Activated T-helper 1 cell treated with anti-CD3 and anti-CD28 coated beads, Interleukin-12 subunit alpha, Interleukin-12 subunit beta, Interleukin-2, Interleukin-4 antibody, amounts not matched to agents 30 ng/mL and 10 ng/mL and 1 ng/mL, durations not matched to agents 14 hours and 24 hours and 36 hours (primary cell): ENCODE measurements at regions not wholly inside any gene's neighbourhood (a gene's known extent, or its start where the extent isn't known, plus 50 kb on each side); places are given as distances from the start of the nearest gene placed in this dataset.
A peak's percentile ranks its signal among the peaks of the same experiment; 100 is the strongest.
"Not testable (repeated sequence)": the region's sequence is repeated elsewhere in the genome, so short reads cannot be mapped to it uniquely, and the experiment has no call there.

Experiments
- DNase-seq: peaks from one replicate; pipeline ENCODE4 v3.0.0; 2021; ENCODE audit warnings: low spot score
- H3K27ac Mint-ChIP-seq: one replicate; pipeline ENCODE4 v1.8.0; 2021; ENCODE audit warnings: mild to moderate bottlenecking, mixed read lengths
- H3K27me3 Mint-ChIP-seq: one replicate; pipeline ENCODE4 v1.8.0; 2022; ENCODE audit warnings: mild to moderate bottlenecking, moderate library complexity, mixed read lengths; ENCODE audit not compliant: insufficient read depth
- H3K36me3 Mint-ChIP-seq: one replicate; pipeline ENCODE4 v1.8.0; 2021; ENCODE audit warnings: low read depth, mixed read lengths
- H3K4me1 Mint-ChIP-seq: one replicate; pipeline ENCODE4 v1.8.0; 2021; ENCODE audit warnings: low read depth, mixed read lengths
- H3K4me3 Mint-ChIP-seq: one replicate; pipeline ENCODE4 v1.8.0; 2021; ENCODE audit warnings: mild to moderate bottlenecking, moderate library complexity, mixed read lengths
- H3K9me3 Mint-ChIP-seq: one replicate; pipeline ENCODE4 v1.8.0; 2021; ENCODE audit warnings: mixed read lengths
- intact Hi-C: fragments of 100-400 bp; cut with micrococcal nuclease; formaldehyde crosslinking; loops from one replicate; pipeline ENCODE4 v1.15.1; 2024

DNA sequence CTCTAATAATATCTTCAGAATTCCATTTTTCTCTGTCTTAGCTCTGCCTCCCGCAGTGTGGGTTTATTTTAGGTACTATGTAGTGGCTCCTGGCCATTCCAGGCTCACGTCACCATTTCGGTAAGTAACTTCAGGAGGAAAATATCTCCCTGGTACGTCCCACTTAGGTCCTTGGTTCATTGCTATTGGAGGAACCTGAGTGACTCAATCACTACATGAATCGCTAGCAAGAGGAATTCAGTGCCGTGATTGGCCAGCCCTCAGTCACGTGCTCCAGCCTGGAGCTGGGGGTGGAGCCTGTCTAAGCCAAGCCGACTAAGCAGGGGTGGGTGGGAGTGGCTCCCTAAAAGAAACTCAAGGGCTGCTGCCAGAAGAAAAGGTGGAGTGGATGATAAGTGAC lies 67.3 kb upstream of the E2F3 start:
- intact Hi-C loops = loop anchor here (2.0 kb wide), 1 partner anchor 66 kb away; the partner anchor contains the start of gene E2F3
- no peak overlapping the region for H3K27ac Mint-ChIP-seq
- DNase-seq = no peak
- peaks cover 12% of the 10 kb centered on the region for H3K9me3 Mint-ChIP-seq
- H3K36me3 Mint-ChIP-seq = peaks cover 4% of the 10 kb centered on the region
- peaks cover 35% of the 10 kb centered on the region for H3K4me1 Mint-ChIP-seq
- no peak overlapping the region for H3K4me3 Mint-ChIP-seq
- H3K27me3 Mint-ChIP-seq = peaks cover 5% of the 10 kb centered on the region

DNA sequence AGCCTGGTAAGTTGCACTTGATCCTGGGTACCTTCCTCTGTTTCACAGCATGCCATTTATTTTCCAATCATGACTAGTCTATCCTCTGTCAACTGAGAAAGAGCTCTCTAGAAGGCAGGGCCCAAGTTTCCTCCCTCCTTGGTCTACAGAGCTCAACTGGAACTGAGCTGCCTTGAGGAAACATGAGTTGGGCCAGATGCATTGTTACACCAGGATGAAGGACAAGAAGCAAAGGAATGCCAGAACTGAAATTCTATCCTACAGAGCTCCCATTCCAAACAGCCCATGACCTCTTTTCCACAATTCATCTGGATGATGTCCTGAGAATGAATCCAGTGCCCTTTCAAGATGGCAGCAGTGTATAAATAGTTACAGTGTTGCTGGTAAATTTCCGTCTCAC lies 66.7 kb upstream of the E2F3 start:
- peaks cover 4% of the 10 kb centered on the region for H3K27me3 Mint-ChIP-seq
- intact Hi-C loops = loop anchor here (1.0 to 2.0 kb wide), 2 partner anchors 15 to 66 kb away; partner anchors contain the start of gene E2F3
- peaks cover 35% of the 10 kb centered on the region for H3K4me1 Mint-ChIP-seq
- DNase-seq = no peak
- H3K36me3 Mint-ChIP-seq = peaks cover 4% of the 10 kb centered on the region
- no peak overlapping the region for H3K4me3 Mint-ChIP-seq
- H3K9me3 Mint-ChIP-seq = peaks cover 16% of the 10 kb centered on the region
- H3K27ac Mint-ChIP-seq = peak overlapping the region; percentile 11

DNA sequence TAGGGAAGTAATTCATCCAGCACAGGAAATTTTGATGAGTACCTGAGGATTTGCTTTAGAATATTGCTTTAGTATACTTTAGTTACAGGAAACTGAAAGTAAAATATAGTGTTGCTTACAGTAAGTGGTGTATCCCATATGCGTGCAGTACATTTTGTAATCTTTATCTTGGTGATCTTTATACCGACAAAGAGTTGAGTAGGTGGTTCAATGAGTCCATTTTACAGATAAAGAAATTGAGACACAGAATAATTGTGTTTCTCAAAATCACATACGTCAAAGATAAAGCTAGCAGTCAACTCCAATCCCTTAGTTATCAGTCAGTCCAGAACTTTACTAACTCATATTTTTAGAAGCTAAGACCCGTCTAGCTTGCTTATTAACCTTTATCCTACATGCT lies 65.8 kb upstream of the E2F3 start:
- DNase-seq = no peak

DNA sequence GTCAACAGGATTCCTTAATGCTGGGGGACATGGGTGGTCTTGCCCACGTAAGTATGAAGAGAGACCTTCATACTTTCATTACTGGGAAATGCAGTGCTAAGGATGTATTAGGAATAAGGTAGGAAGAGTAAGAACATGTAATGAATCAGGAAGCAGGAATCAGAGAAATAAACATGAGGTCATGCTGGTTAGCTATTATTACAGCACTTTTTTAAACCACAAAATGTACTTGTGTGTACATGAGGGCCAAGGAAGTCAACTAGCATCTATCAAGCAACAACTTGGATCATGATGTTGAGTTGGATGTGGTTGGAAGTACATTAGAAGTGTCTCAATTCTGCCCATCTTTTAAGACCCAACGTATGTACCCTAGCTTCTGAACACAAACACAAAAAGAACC lies 63.5 kb upstream of the E2F3 start:
- peaks cover 27% of the 10 kb centered on the region for H3K4me1 Mint-ChIP-seq
- no peak for DNase-seq
- no peak overlapping the region for H3K4me3 Mint-ChIP-seq
- H3K27ac Mint-ChIP-seq = no peak overlapping the region
- intact Hi-C loops = no loop called here
- H3K36me3 Mint-ChIP-seq = peaks cover 4% of the 10 kb centered on the region
- H3K9me3 Mint-ChIP-seq = peaks cover 12% of the 10 kb centered on the region
- H3K27me3 Mint-ChIP-seq = no peaks in the 10 kb centered on the region

More for the DNA sequence above, 65.8 kb upstream of the E2F3 start:
- intact Hi-C loops = loop anchor here (1.0 to 2.0 kb wide), 3 partner anchors 16 to 65 kb away; partner anchors contain the start of gene E2F3
- Mint-ChIP-seq H3K36me3 (peaks cover 4% of the 10 kb centered on the region), H3K4me3 (peak overlapping the region; percentile 58), H3K27me3 (peaks cover 4% of the 10 kb centered on the region), H3K27ac (peak overlapping the region; percentile 88), H3K9me3 (peaks cover 16% of the 10 kb centered on the region), H3K4me1 (peaks cover 35% of the 10 kb centered on the region)

DNA sequence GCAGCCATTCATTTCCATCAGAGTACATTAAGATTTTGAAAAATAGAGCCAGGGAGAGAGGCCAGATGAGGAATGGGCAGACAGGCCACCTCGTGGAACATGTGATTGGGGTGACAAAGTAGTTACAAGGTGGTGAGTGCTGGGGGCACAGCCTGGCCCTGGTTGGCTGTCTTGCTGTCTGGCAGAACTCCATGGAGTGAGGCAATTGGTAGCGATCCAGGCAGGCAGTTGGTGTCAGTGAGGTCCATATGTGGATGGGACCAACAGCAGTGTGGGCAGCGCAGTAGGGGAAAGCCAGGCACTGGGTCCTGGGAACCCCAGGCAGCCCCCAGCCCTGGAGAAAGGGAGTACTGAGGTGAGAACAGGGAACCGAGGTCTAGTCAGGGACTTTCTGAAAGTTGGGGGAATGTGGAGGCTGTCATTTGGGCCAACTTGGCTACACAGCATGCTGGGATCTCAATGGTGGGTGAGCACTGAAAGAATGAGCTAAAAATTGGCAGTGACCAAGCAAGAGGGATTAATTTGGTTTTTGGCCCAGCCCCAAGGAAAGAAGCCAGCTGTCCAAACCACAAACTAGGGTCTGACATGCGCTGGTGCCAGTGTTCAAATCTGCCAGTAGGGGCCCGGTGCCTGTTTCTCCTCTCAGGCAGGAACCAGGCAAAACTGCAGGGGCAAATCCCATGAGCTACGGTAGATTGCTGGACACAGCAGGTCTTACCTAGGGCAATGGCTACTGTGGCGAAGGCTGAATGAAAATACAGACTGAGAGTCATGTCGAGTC lies 61.4 kb upstream of the E2F3 start:
- H3K4me3 Mint-ChIP-seq = no peak overlapping the region
- intact Hi-C loops = no loop called here
- H3K27me3 Mint-ChIP-seq = no peaks in the 10 kb centered on the region
- H3K27ac Mint-ChIP-seq = no peak overlapping the region
- H3K36me3 Mint-ChIP-seq = peaks cover 5% of the 10 kb centered on the region
- DNase-seq = no peak
- H3K4me1 Mint-ChIP-seq = peaks cover 34% of the 10 kb centered on the region
- peaks cover 7% of the 10 kb centered on the region for H3K9me3 Mint-ChIP-seq

DNA sequence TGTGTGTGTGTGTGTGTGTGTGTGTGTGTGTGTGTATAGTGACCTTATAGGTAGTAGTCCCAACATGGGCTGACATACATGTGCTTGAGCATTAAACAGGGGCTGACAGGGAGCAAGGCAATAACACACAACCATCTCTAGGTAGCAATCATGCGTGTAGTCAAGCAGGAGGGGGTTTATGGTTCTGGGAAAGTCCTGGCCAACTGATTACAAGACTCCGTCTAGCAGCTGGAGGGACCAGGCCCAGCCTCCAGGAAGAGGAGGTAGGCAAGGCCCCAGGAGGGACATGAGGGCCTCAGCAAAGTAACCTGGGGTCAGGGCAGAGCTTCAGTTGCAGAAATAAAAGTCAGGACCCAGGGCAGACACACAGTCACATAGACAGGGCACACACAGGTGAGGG lies 60.6 kb upstream of the E2F3 start:
- intact Hi-C loops = no loop called here
- peaks cover 4% of the 10 kb centered on the region for H3K9me3 Mint-ChIP-seq
- H3K4me1 Mint-ChIP-seq = peaks cover 26% of the 10 kb centered on the region
- DNase-seq = no peak
- no peak overlapping the region for H3K4me3 Mint-ChIP-seq
- peaks cover 3% of the 10 kb centered on the region for H3K36me3 Mint-ChIP-seq
- no peak overlapping the region for H3K27ac Mint-ChIP-seq
- H3K27me3 Mint-ChIP-seq = no peaks in the 10 kb centered on the region

DNA sequence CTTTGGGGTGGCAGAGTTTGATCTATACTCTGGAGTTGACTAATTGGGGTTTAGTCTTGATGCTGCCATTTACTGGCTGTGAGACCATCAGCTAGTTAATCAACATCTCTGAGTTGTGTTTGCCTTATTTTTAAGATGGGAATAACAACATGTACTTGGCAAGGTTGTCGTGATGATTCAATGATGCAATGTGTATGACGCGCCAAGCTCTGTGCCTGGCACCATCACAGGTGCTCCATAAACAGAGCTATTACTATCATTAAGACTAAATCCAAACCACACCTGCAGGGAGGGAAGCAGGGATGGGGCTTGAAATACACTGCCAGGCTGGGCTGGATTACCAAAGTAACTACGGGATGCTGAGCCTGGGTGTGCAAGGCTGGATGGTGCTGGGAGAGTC lies 60.1 kb upstream of the E2F3 start:
- Mint-ChIP-seq H3K9me3 (peaks cover 4% of the 10 kb centered on the region), H3K4me3 (no peak overlapping the region), H3K27ac (no peak overlapping the region), H3K36me3 (peaks cover 3% of the 10 kb centered on the region), H3K27me3 (no peaks in the 10 kb centered on the region), H3K4me1 (peaks cover 22% of the 10 kb centered on the region)
- intact Hi-C loops = no loop called here
- DNase-seq = no peak

DNA sequence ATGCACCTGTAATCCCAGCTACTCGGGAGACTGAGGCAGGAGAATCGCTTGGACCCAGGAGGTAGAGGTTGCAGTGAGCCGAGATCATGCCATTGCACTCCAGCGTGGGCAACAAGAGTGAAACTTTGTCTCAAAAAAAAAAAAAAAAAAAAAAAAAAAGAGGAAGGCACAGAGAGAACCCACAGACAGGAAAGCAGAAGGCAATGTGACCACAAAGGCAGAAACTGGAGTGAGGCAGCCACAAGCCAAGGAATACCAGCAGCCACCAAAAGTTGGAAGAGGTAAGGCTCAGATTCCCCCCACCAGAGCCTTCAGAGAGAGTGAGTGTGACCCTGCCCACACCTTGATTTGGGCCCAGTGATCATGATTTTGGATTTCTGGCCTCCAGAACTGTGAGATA lies 54.7 kb upstream of the E2F3 start:
- H3K9me3 Mint-ChIP-seq, H3K27ac Mint-ChIP-seq, H3K4me3 Mint-ChIP-seq, H3K36me3 Mint-ChIP-seq, DNase-seq, H3K27me3 Mint-ChIP-seq, intact Hi-C loops: not testable (repeated sequence)
- H3K4me1 Mint-ChIP-seq = peaks cover 23% of the 10 kb centered on the region

DNA sequence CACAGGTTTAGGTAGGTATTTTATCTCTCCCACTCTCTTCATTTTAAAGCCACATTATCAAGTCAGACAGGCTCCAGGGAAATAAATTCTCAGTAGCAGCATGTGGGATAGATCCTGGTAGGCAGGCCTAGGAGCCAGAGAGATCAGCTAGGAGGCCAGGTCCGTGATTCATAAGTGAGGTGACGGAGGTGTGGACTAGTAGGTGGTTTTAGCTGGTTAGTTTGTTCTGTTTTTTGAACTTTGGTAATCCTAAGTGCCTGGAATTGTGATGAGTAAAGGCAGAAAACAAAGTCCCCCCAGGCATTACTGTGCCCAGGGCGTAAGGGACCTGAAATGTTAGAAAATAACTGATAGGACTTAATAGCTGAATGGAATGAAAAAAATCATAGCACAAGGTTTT lies 53.6 kb upstream of the E2F3 start:
- no peak overlapping the region for H3K4me3 Mint-ChIP-seq
- intact Hi-C loops = no loop called here
- DNase-seq = no peak
- no peak overlapping the region for H3K27ac Mint-ChIP-seq
- H3K4me1 Mint-ChIP-seq = peaks cover 23% of the 10 kb centered on the region
- H3K36me3 Mint-ChIP-seq = peaks cover 6% of the 10 kb centered on the region
- H3K27me3 Mint-ChIP-seq = peaks cover 2% of the 10 kb centered on the region
- peaks cover 3% of the 10 kb centered on the region for H3K9me3 Mint-ChIP-seq

DNA sequence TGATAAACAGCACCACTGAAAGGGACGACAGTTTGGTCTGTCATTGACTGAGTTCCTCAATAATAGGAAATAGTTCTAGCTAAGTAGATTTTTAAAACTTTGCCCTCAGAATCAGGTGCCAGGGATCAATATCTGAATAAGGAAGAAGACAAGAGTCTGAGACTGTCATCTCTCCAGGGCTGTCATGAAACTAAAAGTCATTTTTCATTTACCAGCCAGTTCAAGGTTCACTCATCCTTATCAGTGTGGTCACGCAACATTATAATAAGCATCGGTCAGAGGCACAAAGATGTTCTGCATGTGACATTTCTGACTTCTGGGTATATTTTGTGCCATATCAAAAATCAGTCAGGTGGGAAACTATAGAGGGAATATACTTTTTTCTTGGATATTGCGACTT lies 52.5 kb upstream of the E2F3 start:
- DNase-seq = no peak
- peaks cover 2% of the 10 kb centered on the region for H3K27me3 Mint-ChIP-seq
- intact Hi-C loops = no loop called here
- H3K9me3 Mint-ChIP-seq = peaks cover 3% of the 10 kb centered on the region
- no peak overlapping the region for H3K27ac Mint-ChIP-seq
- no peak overlapping the region for H3K4me3 Mint-ChIP-seq
- H3K4me1 Mint-ChIP-seq = peaks cover 25% of the 10 kb centered on the region
- H3K36me3 Mint-ChIP-seq = peaks cover 7% of the 10 kb centered on the region

DNA sequence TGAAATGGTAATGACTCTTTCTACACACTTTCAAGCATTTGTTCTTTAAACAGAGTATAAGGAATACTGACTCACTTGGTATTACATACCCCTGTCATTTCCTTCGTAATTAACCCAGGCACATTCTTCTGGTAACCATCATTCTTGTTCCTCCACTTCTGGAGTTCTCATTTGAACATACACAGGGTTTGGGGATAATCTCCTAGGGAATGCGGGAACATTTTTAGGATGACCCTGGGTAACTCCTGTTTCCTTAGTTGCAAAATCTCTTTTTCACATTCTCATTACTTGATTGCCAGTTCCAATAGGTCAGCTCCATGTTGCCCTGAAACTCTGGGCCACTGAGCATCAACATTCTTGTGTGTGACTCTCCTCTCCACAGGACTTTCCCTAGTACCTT lies 51.5 kb upstream of the E2F3 start:
- no peak overlapping the region for H3K4me3 Mint-ChIP-seq
- no peak for DNase-seq
- intact Hi-C loops = no loop called here
- peaks cover 2% of the 10 kb centered on the region for H3K27me3 Mint-ChIP-seq
- H3K27ac Mint-ChIP-seq = no peak overlapping the region
- peaks cover 7% of the 10 kb centered on the region for H3K9me3 Mint-ChIP-seq
- peaks cover 8% of the 10 kb centered on the region for H3K36me3 Mint-ChIP-seq
- peaks cover 15% of the 10 kb centered on the region for H3K4me1 Mint-ChIP-seq

DNA sequence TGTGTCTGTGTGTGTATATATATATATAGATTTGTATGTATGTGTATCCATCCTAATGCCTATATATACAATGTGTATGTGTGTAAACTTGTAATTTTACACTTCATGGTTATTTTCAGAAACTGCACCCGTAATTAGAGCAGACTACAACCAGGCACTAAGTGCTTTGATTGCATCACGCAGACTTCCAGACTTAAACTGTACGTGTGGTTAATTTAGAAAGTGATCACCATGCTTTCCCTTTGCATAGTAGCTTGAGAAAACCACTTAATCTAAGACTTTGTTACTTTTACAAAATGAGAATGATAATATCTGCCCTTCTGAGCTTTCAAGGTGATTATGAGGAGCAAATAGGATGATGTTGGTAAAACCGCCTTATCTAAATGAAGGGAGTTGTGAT lies 50.1 kb upstream of the E2F3 start:
- H3K27me3 Mint-ChIP-seq = peaks cover 2% of the 10 kb centered on the region
- peaks cover 9% of the 10 kb centered on the region for H3K36me3 Mint-ChIP-seq
- no peak for DNase-seq
- peaks cover 15% of the 10 kb centered on the region for H3K4me1 Mint-ChIP-seq
- intact Hi-C loops = no loop called here
- peaks cover 8% of the 10 kb centered on the region for H3K9me3 Mint-ChIP-seq
- H3K4me3 Mint-ChIP-seq = no peak overlapping the region
- no peak overlapping the region for H3K27ac Mint-ChIP-seq
